Progenitor cell of endocrine pancreas (in vitro differentiated cells): ENCODE measurements at regions not wholly inside any gene's neighbourhood (a gene's known extent, or its start where the extent isn't known, plus 50 kb on each side); places are given as distances from the start of the nearest gene placed in this dataset.

Experiments
- DNase-seq: peaks from one replicate; pipeline ENCODE4 v3.0.0; 2021; ENCODE audit warnings: low spot score; ENCODE audit not compliant: unreplicated experiment
- H3K27ac Mint-ChIP-seq: 2 replicates; pipeline ENCODE4 v1.8.0; 2021; ENCODE audit warnings: mild to moderate bottlenecking, moderate library complexity, mixed read lengths
- H3K27me3 Mint-ChIP-seq: 2 replicates; pipeline ENCODE4 v1.8.0; 2021; ENCODE audit warnings: mixed read lengths
- H3K36me3 Mint-ChIP-seq: 2 replicates; pipeline ENCODE4 v1.8.0; 2022; ENCODE audit warnings: mixed read lengths; ENCODE audit not compliant: insufficient read depth
- H3K4me1 Mint-ChIP-seq: 2 replicates; pipeline ENCODE4 v1.8.0; 2021; ENCODE audit warnings: low read depth, mixed read lengths
- H3K4me3 Mint-ChIP-seq: 2 replicates; pipeline ENCODE4 v1.8.0; 2021; ENCODE audit warnings: low read depth, mild to moderate bottlenecking, moderate library complexity, mixed read lengths
- H3K9me3 Mint-ChIP-seq: 2 replicates; pipeline ENCODE4 v1.8.0; 2021; ENCODE audit warnings: low read depth, mixed read lengths
- TF ChIP-seq, protein P1 (sequence below): fragments of 200-600 bp; sonication (generic); IDR thresholded peaks from one replicate; pipeline ENCODE4 v1.5.0; 2021; ENCODE audit warnings: antibody characterized with exemption, mild to moderate bottlenecking; ENCODE audit not compliant: unreplicated experiment

- no peak for DNase-seq
- no peak overlapping the region for H3K4me3 Mint-ChIP-seq
- TF ChIP-seq, protein P1, sequence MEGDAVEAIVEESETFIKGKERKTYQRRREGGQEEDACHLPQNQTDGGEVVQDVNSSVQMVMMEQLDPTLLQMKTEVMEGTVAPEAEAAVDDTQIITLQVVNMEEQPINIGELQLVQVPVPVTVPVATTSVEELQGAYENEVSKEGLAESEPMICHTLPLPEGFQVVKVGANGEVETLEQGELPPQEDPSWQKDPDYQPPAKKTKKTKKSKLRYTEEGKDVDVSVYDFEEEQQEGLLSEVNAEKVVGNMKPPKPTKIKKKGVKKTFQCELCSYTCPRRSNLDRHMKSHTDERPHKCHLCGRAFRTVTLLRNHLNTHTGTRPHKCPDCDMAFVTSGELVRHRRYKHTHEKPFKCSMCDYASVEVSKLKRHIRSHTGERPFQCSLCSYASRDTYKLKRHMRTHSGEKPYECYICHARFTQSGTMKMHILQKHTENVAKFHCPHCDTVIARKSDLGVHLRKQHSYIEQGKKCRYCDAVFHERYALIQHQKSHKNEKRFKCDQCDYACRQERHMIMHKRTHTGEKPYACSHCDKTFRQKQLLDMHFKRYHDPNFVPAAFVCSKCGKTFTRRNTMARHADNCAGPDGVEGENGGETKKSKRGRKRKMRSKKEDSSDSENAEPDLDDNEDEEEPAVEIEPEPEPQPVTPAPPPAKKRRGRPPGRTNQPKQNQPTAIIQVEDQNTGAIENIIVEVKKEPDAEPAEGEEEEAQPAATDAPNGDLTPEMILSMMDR: no peak
- H3K36me3 Mint-ChIP-seq: no peaks in the 10 kb centered on the region
- H3K27me3 Mint-ChIP-seq: peaks cover 5% of the 10 kb centered on the region
- H3K4me1 Mint-ChIP-seq: no peaks in the 10 kb centered on the region
- no peak overlapping the region for H3K27ac Mint-ChIP-seq
- H3K9me3 Mint-ChIP-seq: no peaks in the 10 kb centered on the region
Measured at GRCh38 chr3:130843441-130843840, 50.4 kb upstream of the ATP2C1 start.
